ENCODE measurements at regions not wholly inside any gene's neighbourhood (a gene's known extent, or its start where the extent isn't known, plus 50 kb on each side); places are given as distances from the start of the nearest gene placed in this dataset.

- TF ChIP-seq CTCF (conservative IDR thresholded peaks at IDR 0.05; ENCODE audit: low read depth, low read length) (no peak), EZH2phosphoT487 (IDR thresholded peaks at IDR 0.05; ENCODE audit: borderline replicate concordance, low read length) (no peak)
These were observed 62.0 kb upstream of the ACP3 start for GRCh38 chr3:132255041-132255745.

Measured in PC-3 (cell line).